NCI-H1930 (cell line): ENCODE measurements at regions not wholly inside any gene's neighbourhood (a gene's known extent, or its start where the extent isn't known, plus 50 kb on each side); places are given as distances from the start of the nearest gene placed in this dataset.
"Not testable (repeated sequence)": the region's sequence is repeated elsewhere in the genome, so short reads cannot be mapped to it uniquely, and the experiment has no call there.

Source experiments
- DNase-seq, 2 experiments: peaks; one replicate each; lab custom pipeline; 2025; lab: John Stamatoyannopoulos, UW

GRCh38 chr1:68782890-68783289, 286.0 kb upstream of the DEPDC1 start:
- no peak for DNase-seq

DNA sequence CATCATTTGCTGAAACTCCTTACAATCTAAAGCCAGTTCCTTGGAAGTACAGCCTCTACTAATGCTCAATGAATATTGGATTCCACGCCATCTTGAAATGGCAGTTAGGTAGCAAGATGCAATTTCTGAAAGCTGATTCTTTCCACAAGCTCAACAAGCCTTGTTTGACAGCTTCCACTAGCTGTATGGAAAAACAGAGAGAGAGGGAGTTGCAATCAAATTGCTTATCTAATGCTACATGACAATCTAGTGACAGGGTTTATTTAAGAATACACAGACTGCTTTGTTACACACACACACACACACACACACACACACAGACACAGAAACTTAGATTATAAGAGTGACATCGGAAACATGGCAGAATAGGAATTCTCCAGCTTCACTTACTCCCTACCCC, 288.4 kb upstream of the DEPDC1 start:
- no peak for DNase-seq

- DNase-seq: no peak
Observed at GRCh38 chr1:68788762-68789161, 291.9 kb upstream of the DEPDC1 start.

DNA sequence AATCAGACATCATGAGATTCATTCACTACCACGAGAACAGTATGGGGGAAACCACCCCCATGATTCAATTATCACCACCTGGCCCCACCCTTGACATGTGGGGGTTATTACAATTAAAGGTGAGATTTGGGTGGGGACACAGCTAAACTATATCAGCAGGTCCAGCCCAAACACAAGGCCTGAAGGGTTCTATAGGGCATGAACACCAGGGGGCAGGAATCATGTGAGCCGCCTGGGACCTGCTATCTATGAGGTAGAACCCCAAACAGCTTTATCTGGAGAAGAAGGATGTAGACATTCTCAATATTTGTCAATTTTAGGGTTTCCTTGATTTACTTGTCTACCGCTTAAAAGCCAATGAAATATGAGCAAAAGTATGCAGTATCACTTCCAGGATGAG, 294.9 kb upstream of the DEPDC1 start:
- DNase-seq: no peak

- DNase-seq: no peak
Observed at GRCh38 chr1:68795956-68796355, 299.1 kb upstream of the DEPDC1 start.

DNA sequence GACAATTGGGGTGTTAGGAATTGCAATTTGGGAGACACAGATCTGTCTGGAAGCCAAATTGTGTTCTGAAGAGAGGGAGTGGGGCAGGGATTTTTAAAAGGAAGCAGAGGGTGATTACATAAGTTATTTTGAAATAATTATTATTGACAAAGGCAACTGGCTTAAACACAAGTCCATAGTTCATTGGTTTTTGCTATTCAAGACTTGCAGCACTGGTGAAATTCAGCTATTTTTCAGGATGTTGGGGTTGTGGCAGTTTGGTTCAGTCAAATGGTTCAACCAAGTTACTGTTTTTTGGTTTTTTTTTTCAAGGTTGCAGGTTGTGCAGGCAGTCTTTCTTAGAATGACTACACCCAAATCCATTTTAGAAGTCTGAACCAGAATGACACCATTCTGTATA, 300.0 kb upstream of the DEPDC1 start:
- no peak for DNase-seq

DNA sequence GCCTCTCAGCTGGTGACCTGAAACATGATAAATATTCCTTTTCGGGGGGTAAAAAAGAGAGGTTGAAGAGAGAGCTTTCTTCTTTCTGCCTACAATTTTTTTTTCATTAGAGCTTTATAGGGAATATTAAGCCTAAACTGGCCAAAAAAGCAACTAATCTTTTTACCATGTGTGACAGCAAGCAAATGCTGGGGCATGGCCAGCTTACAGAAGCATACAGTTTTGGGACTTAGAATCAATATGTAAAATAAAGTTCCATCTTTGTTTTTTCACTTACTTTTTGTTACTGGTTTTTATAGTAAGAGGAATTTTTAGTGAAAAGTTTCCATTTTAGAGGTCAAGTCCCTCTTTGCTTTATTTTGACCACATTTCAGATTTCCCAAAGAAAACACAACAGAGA, 301.2 kb upstream of the DEPDC1 start:
- no peak for DNase-seq

GRCh38 chr1:68799096-68799495, 302.2 kb upstream of the DEPDC1 start:
- DNase-seq: no peak

DNA sequence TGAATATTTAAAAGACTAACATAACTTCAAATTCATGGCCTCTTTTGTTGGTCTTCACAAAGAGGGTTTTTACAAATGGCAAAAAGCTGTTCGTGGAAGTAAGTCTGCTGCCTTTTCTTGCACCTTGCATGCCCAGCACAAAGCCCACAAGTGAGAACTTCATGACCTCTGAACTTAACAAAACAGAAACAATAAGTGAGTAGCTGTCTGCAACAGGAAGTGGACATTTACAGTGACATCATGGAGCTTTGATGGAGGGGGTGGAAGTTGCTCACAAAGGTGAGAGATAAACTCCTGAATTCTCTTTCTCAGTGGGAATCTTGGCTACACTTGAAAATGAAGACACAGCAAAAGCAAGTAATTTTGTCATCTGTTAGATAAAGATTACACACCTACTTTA, 303.3 kb upstream of the DEPDC1 start:
- no peak for DNase-seq

GRCh38 chr1:68801440-68801839, 304.6 kb upstream of the DEPDC1 start:
- no peak for DNase-seq

DNA sequence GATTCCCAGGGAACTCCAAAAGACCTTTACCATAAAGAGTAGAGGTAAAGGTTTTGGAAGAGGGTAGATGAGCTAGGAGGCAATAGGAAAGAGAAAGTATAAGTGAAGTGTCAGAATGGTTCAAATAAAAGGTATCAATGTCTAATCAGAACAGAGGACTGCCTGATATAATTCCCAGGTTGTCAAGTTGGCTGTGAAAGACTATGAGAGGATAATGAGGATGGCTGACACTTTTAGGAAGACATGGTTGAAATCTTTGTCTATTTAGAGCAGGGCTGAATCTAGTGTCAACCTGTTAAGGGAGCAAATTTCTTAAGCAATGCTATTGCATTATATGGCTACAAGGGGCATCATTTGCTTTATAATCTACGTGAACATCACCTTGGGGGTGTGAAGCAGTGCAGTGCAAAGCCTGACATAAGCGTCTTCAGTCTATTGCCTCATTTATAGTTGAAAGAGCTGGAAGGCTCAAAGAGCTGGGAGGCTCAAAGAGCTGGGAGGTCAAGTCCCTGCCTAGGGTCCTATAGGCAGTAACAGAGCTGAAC, 308.3 kb upstream of the DEPDC1 start:
- DNase-seq: no peak

DNA sequence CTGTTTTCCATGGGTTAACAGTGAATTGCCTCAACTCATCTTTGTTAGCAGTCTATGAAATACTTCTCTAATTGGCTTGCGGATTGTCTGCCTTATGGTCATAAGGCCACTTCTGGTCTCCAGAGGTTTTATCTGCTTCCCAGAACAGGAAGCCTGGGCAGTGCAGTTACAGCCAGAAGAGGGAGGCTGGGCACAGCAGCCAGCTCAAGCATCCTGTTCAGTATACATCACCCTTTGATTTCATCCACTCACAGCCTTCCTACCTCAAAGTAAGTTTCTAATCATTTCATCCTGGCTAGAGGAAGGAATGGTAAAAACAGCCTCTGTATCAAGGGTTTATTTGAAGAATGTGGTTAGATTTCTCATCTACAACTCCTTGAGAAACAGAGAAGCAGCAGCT, 311.5 kb upstream of the DEPDC1 start:
- no peak for DNase-seq

- DNase-seq: no peak
Observed at GRCh38 chr1:68811806-68812205, 314.9 kb upstream of the DEPDC1 start.

DNA sequence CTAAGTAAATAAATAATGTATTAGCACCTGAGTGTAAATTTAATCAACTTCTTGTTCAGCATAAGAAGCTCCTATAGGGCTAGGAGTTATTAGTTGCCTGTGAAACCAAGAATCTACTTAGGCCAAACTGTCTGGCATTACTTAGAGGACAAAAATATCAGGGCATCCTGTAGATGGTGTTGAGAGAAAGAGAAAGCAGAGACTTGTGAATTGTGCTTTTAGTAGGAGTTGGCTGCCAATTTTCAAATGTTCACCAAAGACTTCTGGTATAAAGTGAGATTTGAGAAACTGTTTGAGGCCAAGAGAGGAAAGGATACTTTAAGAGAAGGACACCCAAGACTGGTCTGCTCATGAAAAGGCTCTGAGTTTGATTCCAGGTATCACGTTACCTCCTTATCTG, 315.5 kb upstream of the DEPDC1 start:
- DNase-seq: no peak

DNA sequence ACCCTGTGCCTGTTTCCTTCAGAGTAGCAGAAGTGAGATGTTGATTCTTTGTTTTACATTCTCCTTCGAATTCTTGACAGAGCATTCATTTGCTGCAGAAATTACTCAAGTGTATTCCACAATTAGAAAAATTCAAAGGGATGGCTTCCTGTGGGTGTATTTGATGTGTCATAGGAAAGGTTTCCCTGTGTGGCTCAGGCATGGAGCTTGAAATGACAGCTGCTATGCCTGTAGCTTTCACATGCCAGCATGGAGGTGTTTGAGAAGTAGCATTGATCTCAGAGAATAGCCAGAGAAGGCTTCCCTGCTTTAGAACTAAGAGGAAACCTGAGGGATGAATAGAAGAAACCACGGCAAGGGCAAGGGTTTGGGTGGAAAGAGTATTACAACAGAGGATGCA, 317.2 kb upstream of the DEPDC1 start:
- no peak for DNase-seq

- no peak for DNase-seq
Observed at GRCh38 chr1:68815632-68816031, 318.8 kb upstream of the DEPDC1 start.

- DNase-seq: not testable (repeated sequence)
Observed at GRCh38 chr1:68817505-68818210, 320.8 kb upstream of the DEPDC1 start.

GRCh38 chr1:68819190-68819829, 322.4 kb upstream of the DEPDC1 start:
- no peak for DNase-seq

DNA sequence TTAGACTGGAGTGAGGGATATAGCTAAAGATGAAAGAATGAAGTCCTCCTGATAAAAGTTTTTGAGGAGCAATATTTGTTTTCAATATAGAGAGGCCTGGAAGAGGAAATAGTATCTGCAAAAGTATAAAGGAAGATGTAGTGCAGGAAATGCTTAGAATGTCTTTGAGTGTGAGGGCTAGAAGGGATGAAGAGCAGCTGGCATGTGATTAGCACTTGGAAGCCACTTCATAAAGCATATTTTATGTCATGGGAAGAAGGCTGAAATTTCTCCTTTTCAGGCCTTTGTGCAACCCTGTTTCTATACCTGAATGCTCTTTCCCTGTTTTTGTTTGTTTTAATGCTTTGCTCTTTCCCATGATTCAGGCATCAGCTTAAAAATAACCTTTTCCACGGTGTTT, 323.3 kb upstream of the DEPDC1 start:
- DNase-seq: no peak

GRCh38 chr1:68826836-68827235, 330.0 kb upstream of the DEPDC1 start:
- DNase-seq: no peak

DNA sequence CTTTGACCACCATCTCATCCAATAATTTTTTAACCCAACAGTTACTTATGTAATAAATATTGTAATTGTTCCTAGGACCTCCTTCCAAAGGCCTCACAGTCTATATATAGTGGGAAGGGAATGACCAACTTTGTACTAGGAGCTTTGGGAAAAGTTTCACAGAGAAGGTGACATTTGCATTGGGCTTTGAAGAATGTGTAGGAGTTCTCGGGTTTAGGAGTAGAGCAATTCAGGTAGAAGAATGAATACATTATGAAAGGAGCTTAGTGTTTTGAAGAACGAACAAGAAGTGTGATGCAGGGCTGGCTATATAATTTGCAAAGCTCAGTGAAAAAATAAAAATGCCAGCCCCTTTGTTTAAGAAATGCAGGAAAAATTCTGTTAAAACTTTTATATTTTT, 330.4 kb upstream of the DEPDC1 start:
- no peak for DNase-seq

DNA sequence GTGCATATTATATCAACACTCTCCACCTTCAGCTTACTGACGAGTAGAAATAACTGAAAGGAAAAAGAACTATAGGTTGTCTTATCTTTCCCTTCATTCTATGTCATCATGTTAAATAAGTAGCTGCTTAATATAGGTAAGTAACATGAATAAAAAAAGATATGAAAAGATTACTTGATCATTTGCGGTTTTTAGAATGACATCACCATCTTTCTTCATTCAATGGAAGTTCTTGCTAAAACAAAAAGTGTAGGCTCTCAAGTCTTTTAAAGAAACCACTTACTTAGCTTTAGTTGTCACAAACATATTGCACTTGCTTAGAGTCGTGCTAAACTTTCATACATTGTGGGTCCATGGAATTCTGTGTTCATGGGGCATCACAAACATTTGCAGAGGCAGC, 331.1 kb upstream of the DEPDC1 start:
- DNase-seq: no peak

GRCh38 chr1:68831281-68831680, 334.4 kb upstream of the DEPDC1 start:
- no peak for DNase-seq

- DNase-seq: no peak
Observed at GRCh38 chr1:68848017-68848416, 351.1 kb upstream of the DEPDC1 start.
